ENCODE measurements at regions not wholly inside any gene's neighbourhood (a gene's known extent, or its start where the extent isn't known, plus 50 kb on each side); places are given as distances from the start of the nearest gene placed in this dataset.

DNA sequence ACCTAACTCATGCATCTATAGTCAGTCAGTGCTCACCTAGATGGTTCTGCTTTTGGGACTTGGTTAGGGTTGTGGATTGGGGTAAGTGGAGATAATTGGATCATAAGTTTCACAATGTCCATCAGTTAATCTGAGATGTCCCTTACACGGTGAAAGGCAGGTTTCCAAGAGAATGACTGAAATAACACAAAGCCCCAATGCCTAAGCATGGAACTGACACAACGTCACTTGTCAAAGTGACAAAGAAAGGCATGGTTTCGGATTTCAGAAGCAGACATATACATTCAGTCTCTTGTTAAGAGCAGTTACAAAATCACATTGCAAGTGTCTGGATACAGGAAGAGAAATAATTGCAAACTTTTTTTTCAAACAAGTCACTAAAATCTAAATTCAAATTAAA, 1456.9 kb downstream of the TECRL start:
- TF ChIP-seq POLR2AphosphoS5 (IDR thresholded peaks at IDR 0.05; ENCODE audit: low read depth, low read length) (no peak), POLR2A (IDR thresholded peaks at IDR 0.05; ENCODE audit: low read depth, low read length) (no peak)
